Muscle of leg (tissue), 3 donors: ENCODE measurements at regions not wholly inside any gene's neighbourhood (a gene's known extent, or its start where the extent isn't known, plus 50 kb on each side); places are given as distances from the start of the nearest gene placed in this dataset.
A peak's percentile ranks its signal among the peaks of the same experiment; 100 is the strongest.

Experiments
- DNase-seq: peaks from one replicate; pipeline ENCODE4 v3.0.0; 2013
- H3K27ac ChIP-seq: one replicate; pipeline ENCODE4 v1.5.1; 2013; ENCODE audit warnings: mild to moderate bottlenecking, low read length, control low read depth
- H3K27me3 ChIP-seq: one replicate; pipeline ENCODE4 v1.6.1; 2013; ENCODE audit warnings: low read length; ENCODE audit not compliant: control insufficient read depth, insufficient read depth
- H3K36me3 ChIP-seq: one replicate; pipeline ENCODE4 v1.6.1; 2013; ENCODE audit warnings: low read length; ENCODE audit not compliant: control insufficient read depth, insufficient read depth
- H3K4me1 ChIP-seq: one replicate; pipeline ENCODE4 v1.6.1; 2013; ENCODE audit warnings: low read length; ENCODE audit not compliant: control insufficient read depth, insufficient read depth
- H3K4me3 ChIP-seq: one replicate; pipeline ENCODE4 v1.5.1; 2013; ENCODE audit warnings: low read length, control low read depth
- H3K9me3 ChIP-seq: replicated peaks from 2 replicates; pipeline ENCODE4 v1.6.1; 2013; ENCODE audit warnings: low read depth, low read length; ENCODE audit not compliant: control insufficient read depth
- WGBS: methylation state at CpG from one replicate; pipeline ENCODE4 v1.1.5; 2013; ENCODE audit warnings: missing lambda C conversion rate; ENCODE audit not compliant: insufficient coverage; 5-methylcytosine and 5-hydroxymethylcytosine counted together

DNA sequence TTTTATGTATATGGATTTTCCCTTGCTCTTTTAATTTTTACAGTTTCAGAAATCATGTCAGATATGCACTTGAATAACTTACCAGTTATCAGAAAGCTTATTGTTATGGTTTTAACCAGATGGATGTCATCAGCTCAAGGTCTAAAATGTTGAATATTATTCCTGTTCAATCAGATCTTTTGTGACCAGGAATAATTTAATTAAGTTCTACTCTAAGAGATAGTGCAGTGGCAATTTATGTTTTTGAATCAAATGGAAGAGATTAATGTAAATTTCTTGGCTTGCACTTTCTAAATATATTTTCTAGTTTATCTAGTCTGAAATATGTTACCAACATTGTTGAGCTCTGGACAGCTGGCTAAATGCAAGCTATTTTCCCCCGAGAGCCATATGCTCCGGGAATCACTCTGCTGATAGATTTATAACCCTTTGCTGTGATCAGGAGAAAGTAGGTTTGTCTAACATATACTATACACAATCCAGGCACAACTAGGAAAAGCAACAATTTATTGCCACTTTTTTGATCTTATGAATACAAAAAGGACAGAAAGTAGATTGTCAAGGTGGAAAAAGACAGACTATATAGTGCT is 76.8 kb upstream of the CD96 start:
- H3K36me3 ChIP-seq, result no peaks in the 10 kb centered on the region
- no peak overlapping the region for H3K4me3 ChIP-seq
- H3K27me3 ChIP-seq, result no peaks in the 10 kb centered on the region
- no CpG with 5 or more reads among the region's 2 CpGs for WGBS
- peak overlapping the region; percentile 5 for H3K27ac ChIP-seq
- H3K9me3 ChIP-seq, result no peaks in the 10 kb centered on the region
- peak; percentile 37 for DNase-seq
- no peaks in the 10 kb centered on the region for H3K4me1 ChIP-seq

DNA sequence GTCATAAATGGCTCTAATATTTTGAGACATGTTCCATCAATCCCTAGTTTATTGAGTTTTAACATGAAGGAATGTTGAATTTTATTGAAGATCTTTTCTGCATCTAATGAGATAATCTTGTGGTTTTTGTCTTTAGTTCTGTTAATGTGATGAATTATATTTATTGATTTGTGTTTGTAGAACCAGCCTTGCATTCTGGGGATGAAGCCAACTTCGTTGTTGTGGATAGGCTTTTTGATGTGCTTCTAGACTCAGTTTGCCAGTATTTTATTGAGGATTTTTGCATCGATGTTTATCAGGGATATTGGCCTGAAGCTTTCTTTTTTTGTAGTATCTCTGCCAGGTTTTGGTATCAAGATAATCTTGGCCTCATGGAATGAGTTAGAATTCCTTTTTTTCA is 72.0 kb upstream of the CD96 start:
- no peak overlapping the region for H3K4me3 ChIP-seq
- no peak for DNase-seq
- no peaks in the 10 kb centered on the region for H3K4me1 ChIP-seq
- no peaks in the 10 kb centered on the region for H3K36me3 ChIP-seq
- 67% methylated on average over 1 of the region's 2 CpGs for WGBS
- no peak overlapping the region for H3K27ac ChIP-seq
- H3K27me3 ChIP-seq, result no peaks in the 10 kb centered on the region
- H3K9me3 ChIP-seq, result peaks cover 3% of the 10 kb centered on the region

DNA sequence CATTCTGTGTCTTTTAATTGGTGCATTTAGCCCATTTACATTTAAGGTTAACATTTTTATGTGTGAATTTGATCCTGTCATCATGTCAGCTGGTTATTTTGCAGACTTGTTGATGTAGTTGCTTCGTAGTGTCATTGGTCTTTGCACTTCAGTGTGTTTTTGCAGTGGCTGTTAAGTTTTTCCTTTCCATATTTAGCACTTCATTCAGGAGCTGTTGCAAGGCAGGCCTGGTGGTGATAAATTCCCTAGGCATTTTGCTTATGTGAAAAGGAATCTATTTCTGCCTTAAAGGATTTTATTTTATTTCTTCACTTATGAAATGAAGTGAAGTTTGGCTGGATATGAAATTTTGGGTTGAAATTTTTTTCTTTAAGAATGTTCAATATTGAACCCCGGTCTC is 70.2 kb upstream of the CD96 start:
- no peak for DNase-seq
- no peaks in the 10 kb centered on the region for H3K36me3 ChIP-seq
- no peak overlapping the region for H3K27ac ChIP-seq
- peaks cover 3% of the 10 kb centered on the region for H3K9me3 ChIP-seq
- no CpG with 5 or more reads among the region's 2 CpGs for WGBS
- no peaks in the 10 kb centered on the region for H3K27me3 ChIP-seq
- H3K4me1 ChIP-seq, result no peaks in the 10 kb centered on the region
- H3K4me3 ChIP-seq, result no peak overlapping the region

DNA sequence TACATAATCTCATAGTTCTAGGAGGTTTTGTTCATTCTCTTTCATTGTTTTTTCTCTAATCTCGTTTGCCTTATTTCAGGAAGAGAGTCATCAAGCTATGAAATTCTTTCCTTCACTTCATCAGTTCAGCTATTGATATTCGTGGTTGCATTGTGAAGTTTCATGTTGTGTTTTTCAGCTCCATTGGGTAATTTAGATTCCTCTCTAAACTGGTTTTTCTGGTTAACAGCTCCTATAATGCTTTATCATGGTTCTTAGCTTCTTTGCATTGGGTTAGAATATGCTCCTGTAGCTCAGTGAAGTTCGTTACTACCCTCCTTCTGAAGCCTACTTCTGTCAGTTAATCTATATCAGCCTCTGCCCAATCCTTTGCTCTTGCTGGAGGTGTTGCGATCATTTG is 69.4 kb upstream of the CD96 start:
- no CpG with 5 or more reads among the region's 4 CpGs for WGBS
- H3K9me3 ChIP-seq, result peaks cover 3% of the 10 kb centered on the region
- DNase-seq, result no peak
- peaks cover 2% of the 10 kb centered on the region for H3K4me1 ChIP-seq
- no peak overlapping the region for H3K4me3 ChIP-seq
- no peaks in the 10 kb centered on the region for H3K27me3 ChIP-seq
- H3K27ac ChIP-seq, result no peak overlapping the region
- no peaks in the 10 kb centered on the region for H3K36me3 ChIP-seq

DNA sequence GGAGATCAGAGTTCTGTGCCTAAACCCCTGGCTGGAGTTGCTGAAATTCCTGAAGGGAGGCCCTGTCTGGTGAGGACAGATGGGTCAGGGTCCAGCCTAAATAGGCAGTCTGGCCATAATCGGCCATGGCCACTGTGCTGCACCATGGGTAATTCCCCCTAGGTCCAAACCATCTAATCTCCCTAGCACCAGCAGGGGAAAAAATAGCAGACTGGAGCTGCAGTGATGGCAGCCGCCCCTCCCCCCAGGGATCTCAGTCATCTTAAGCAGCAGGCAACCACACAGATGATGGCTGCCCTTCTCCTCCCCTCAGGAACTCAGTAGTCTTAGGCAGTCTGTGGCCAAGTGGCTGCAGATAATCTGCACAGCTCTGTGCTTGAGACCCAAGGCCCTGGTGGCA is 68.4 kb upstream of the CD96 start:
- 80% methylated on average over 1 of the region's 2 CpGs for WGBS
- no peak overlapping the region for H3K27ac ChIP-seq
- peaks cover 2% of the 10 kb centered on the region for H3K4me1 ChIP-seq
- no peak overlapping the region for H3K4me3 ChIP-seq
- no peaks in the 10 kb centered on the region for H3K36me3 ChIP-seq
- H3K9me3 ChIP-seq, result peaks cover 3% of the 10 kb centered on the region
- no peak for DNase-seq
- H3K27me3 ChIP-seq, result no peaks in the 10 kb centered on the region

DNA sequence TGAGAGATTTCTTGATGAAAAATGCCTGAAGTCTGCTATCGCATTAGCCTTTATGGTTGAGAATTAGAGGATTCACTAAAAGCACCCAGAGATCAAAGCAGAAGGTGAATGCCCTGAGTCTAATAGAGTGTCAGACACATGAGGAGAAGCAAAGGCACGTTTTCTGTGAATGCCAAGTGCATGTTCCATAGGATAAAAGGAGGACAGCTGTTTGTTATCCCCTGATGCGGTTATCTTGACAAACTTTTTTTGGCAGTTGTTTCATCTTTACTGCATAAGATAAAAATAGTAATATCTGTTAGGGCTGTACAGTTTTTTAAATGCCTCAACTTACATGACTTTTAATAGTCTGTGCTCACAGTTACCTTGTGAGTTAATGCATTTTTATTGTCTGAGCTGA is 65.3 kb upstream of the CD96 start:
- H3K9me3 ChIP-seq, result no peaks in the 10 kb centered on the region
- peaks cover 2% of the 10 kb centered on the region for H3K4me1 ChIP-seq
- 23% methylated on average over 2 of the region's 3 CpGs for WGBS
- peak; percentile 6 for DNase-seq
- no peaks in the 10 kb centered on the region for H3K27me3 ChIP-seq
- no peak overlapping the region for H3K4me3 ChIP-seq
- H3K27ac ChIP-seq, result no peak overlapping the region
- no peaks in the 10 kb centered on the region for H3K36me3 ChIP-seq

DNA sequence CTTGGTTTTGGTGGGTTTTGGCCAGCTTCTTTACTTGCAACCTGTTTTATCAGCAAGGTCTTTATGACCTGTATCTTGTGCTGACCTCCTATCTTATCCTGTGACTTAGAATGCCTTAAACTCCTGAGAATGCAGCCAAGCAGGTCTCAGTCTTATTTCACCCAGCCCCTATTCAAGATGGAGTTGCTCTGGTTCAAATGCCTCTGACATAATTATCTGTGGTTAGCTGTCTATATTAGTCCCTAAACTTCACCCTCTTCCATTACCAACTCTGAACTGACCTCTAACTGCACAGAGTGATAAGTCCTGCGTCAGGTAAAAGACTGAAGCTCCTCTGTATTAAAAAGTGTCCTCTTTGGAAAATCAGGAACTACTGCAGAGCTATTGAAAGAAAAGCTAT is 61.9 kb upstream of the CD96 start:
- H3K4me1 ChIP-seq, result peaks cover 2% of the 10 kb centered on the region
- H3K4me3 ChIP-seq, result no peak overlapping the region
- no peak overlapping the region for H3K27ac ChIP-seq
- no peak for DNase-seq
- H3K27me3 ChIP-seq, result no peaks in the 10 kb centered on the region
- WGBS, result no CpG with 5 or more reads among the region's 1 CpG
- H3K9me3 ChIP-seq, result no peaks in the 10 kb centered on the region
- no peaks in the 10 kb centered on the region for H3K36me3 ChIP-seq

DNA sequence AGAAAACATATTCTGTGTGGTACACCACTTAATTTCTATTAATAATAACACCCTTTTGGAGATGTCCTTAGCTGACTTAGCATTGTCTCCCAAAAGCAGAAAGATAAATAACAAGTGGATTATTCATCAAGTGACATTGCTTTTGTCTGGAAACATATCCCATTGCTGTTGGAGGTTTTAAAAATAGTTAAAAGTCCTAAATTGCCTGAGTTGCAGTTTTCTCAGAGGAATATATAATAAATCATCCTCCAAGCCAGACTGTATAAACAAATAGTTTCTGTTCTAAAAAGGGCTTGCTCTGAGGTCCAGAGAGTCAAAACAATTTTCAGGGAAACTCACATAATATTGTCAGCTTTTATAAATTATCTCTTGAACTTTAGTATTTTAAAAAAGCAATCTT is 60.4 kb upstream of the CD96 start:
- no peaks in the 10 kb centered on the region for H3K36me3 ChIP-seq
- no peak for DNase-seq
- peaks cover 2% of the 10 kb centered on the region for H3K4me1 ChIP-seq
- H3K9me3 ChIP-seq, result no peaks in the 10 kb centered on the region
- no peak overlapping the region for H3K4me3 ChIP-seq
- no peak overlapping the region for H3K27ac ChIP-seq
- no peaks in the 10 kb centered on the region for H3K27me3 ChIP-seq

DNA sequence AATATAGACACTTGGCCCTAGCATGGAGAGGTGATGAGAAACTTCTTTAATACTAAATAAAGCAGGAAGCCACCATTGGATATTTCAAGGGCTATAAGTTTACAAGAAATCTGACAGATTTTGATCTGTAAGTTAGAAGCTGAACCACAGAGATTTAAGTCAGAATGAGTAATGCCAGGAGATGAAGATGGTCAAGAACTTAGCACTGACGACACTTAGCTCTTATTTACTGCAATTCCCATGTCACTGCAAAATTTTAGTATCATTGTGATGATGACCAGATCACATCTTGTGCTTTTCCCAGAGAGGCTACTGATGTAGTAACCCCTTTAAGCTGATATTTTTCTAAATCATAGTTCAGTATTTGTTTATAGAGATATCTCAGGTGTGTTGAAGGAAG is 59.4 kb upstream of the CD96 start:
- no peak for DNase-seq
- Histone ChIP-seq H3K9me3 (no peaks in the 10 kb centered on the region), H3K4me3 (no peak overlapping the region), H3K36me3 (no peaks in the 10 kb centered on the region), H3K27ac (no peak overlapping the region), H3K4me1 (no peaks in the 10 kb centered on the region), H3K27me3 (no peaks in the 10 kb centered on the region)
- WGBS, result no CpG with 5 or more reads among the region's 1 CpG

DNA sequence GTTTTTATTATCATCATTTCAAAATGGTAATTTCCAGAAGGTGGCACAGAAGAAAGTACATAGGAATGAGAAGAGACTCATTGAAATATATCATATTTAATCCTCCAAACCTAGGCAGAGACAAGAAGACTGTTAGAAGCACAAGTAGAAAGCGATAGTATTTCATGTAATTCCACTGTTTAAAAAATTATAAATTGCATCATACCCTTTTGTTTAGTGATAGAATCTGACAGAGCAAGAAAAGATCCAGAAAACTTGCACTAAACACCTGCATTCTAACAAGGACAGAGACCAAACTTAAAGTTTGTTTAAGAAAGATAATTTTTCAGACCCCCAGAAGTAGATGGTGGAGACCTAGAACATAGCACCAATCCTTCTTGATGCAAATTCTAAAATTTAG is 56.9 kb upstream of the CD96 start:
- no CpG with 5 or more reads among the region's 1 CpG for WGBS
- no peaks in the 10 kb centered on the region for H3K9me3 ChIP-seq
- no peaks in the 10 kb centered on the region for H3K4me1 ChIP-seq
- H3K27ac ChIP-seq, result no peak overlapping the region
- DNase-seq, result no peak
- H3K27me3 ChIP-seq, result no peaks in the 10 kb centered on the region
- H3K4me3 ChIP-seq, result no peak overlapping the region
- H3K36me3 ChIP-seq, result no peaks in the 10 kb centered on the region
